ENCODE measurements at regions not wholly inside any gene's neighbourhood (a gene's known extent, or its start where the extent isn't known, plus 50 kb on each side); places are given as distances from the start of the nearest gene placed in this dataset.
"Not testable (repeated sequence)": the region's sequence is repeated elsewhere in the genome, so short reads cannot be mapped to it uniquely, and the experiment has no call there.

- no peak for TF ChIP-seq CTCF (IDR thresholded peaks at IDR 0.05; ENCODE audit: low read depth, low read length)
- no peak overlapping the region for H3K4me3 ChIP-seq (ENCODE audit: low read depth, low read length)
Measured at GRCh38 chr6:121885399-121886152, 450.1 kb downstream of the GJA1 start.

GRCh38 chr6:121886223-121886830, 450.9 kb downstream of the GJA1 start:
- H3K4me3 ChIP-seq (ENCODE audit: low read depth, low read length), result no peak overlapping the region
- no peak for TF ChIP-seq CTCF (IDR thresholded peaks at IDR 0.05; ENCODE audit: low read depth, low read length)

GRCh38 chr6:121887724-121888123, 452.3 kb downstream of the GJA1 start:
- no peak for TF ChIP-seq CTCF (IDR thresholded peaks at IDR 0.05; ENCODE audit: low read depth, low read length)

GRCh38 chr6:121890307-121890910, 455.0 kb downstream of the GJA1 start:
- TF ChIP-seq CTCF (IDR thresholded peaks at IDR 0.05; ENCODE audit: low read depth, low read length), result no peak
- no peak overlapping the region for H3K4me3 ChIP-seq (ENCODE audit: low read depth, low read length)

More at GRCh38 chr6:121887724-121888123, 452.3 kb downstream of the GJA1 start:
- H3K4me3 ChIP-seq (ENCODE audit: low read depth, low read length), result no peak overlapping the region

GRCh38 chr6:121895731-121896130, 460.3 kb downstream of the GJA1 start:
- not testable (repeated sequence) for H3K4me3 ChIP-seq (ENCODE audit: low read depth, low read length)

GRCh38 chr6:121896363-121896762, 460.9 kb downstream of the GJA1 start:
- TF ChIP-seq CTCF (IDR thresholded peaks at IDR 0.05; ENCODE audit: low read depth, low read length), result no peak
- H3K4me3 ChIP-seq (ENCODE audit: low read depth, low read length), result no peak overlapping the region

GRCh38 chr6:121896771-121897170, 461.3 kb downstream of the GJA1 start:
- no peak for TF ChIP-seq CTCF (IDR thresholded peaks at IDR 0.05; ENCODE audit: low read depth, low read length)

More at GRCh38 chr6:121896771-121897170, 461.3 kb downstream of the GJA1 start:
- no peak overlapping the region for H3K4me3 ChIP-seq (ENCODE audit: low read depth, low read length)

All from WI38 (cell line).